ENCODE measurements at regions not wholly inside any gene's neighbourhood (a gene's known extent, or its start where the extent isn't known, plus 50 kb on each side); places are given as distances from the start of the nearest gene placed in this dataset.

DNA sequence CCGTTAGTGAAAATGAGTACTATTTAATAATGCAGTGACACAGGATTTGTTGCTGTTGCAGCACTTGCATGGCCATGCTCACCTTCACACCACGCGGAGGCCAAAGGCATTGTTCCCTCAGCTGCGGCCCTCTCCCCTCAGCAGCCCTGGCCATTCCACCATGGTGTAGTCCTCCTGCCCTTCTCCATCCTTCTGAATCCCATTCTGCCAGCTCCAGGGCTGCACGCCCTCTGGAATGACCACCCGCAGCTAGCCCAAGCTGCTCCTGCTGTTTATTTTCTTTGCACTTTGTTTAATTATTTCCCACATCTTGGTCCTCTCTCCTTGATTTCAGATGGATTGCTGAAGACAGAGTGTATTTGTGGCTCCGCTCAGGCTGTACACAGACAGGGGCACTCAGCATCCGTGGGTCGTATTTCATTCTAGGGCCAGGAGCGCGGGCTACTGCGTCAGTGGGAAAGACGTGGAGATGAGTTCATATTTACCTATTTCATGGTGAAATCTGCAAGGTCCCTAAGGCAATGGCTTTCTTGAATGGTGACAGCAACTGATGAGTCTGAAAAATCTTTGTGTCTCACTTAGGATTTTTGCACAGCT is 81.4 kb upstream of the DUSP22 start:
- no peak for DNase-seq

DNA sequence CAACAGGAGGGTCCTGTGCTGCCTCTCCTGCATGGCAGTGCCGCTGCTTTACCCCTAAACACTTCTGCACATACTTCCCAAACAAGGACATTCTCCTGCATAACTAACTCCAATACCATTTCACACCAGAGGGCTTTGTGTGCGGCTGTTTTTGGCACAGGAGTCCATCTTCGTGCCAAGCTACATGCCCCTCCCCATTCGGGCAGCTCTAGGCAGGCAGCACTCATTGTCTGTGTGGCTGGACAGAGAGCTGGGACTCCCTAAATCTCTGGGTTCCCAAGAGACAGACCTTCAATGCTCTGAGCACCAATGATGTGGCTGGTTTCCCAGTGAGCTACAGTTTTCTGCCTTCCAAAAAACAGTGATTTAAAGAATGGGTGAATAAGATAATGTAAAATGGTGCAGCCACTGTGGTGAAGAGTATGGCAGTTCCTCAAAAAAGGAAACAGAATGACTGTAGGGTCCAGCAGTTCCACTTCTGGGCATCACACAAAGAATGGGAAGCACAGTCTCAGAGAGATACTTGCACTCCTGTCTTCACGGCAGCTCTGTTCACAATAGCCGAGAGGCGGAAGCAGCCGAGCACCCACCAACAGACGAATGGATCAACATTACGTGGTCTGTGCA is 80.3 kb upstream of the DUSP22 start:
- no peak for DNase-seq

DNA sequence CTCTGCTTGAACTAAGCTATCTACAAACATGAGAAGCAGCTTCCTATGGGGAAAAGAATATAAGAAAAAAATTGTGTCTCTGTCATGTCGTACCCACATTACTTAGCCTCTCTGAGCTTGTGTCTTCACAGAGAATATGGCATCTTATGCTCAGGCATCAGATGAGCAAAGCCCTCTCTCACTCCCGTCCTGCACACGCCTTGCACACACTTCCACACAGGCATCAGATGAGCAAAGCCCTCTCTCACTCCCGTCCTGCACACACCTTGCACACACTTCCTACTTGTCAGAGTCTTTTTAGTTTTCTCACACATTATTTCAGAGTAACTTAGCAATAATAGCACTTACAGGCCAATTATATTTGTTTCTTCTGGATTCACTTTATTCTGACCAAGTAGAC is 79.0 kb upstream of the DUSP22 start:
- no peak for DNase-seq

DNA sequence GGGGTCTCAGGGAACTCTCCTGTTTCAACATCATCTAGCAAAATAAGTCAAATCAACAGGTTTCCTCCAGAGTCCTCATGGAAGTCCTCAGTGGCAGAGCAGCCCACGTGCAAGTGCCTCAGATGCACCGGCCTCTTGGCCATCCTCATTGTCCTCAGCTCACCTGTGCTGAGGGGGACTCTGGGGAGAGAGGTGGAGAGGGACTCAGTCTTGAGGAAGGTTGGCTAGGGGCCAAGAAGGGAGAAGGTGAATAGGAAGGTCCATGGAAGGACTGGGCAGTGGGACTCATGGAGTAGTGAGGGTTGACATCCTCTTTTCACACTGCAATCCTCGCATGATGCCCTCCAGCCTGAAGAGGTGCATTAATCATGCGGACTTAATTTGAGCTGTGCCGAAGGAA is 77.9 kb upstream of the DUSP22 start:
- DNase-seq, result no peak

DNA sequence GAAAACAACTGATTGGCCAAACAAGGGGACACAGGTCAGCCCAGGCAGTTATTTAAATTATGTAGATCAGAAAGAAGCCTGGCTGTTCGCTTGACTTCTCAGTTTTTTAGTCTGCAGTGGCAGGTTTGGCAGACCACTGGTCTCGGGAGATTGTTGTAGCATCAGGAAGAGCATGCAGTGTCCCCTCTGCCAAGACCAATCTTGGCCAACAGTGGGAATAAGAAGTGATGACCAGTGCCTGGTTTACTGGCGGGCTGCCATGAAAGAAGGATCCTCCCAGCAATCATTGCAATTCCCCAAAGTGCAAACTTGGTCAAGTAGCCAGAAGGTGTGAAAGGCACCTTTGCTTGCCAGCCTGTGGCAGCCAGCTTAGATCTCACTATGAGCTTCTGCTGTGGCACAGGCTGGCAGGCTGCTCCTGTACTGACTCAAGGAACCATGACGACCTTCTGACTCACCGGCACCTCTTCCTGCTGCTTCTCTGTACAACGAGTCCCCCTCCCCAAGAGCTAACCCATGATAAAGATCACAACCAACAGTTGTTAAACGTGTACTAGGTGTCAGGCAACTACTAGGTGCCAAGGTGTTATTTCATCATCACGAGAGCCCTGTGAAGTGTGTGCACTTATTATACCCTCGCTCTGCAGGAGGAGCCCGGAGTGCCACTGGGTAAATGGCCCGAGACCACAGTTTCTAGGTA is 76.8 kb upstream of the DUSP22 start:
- no peak for DNase-seq

DNA sequence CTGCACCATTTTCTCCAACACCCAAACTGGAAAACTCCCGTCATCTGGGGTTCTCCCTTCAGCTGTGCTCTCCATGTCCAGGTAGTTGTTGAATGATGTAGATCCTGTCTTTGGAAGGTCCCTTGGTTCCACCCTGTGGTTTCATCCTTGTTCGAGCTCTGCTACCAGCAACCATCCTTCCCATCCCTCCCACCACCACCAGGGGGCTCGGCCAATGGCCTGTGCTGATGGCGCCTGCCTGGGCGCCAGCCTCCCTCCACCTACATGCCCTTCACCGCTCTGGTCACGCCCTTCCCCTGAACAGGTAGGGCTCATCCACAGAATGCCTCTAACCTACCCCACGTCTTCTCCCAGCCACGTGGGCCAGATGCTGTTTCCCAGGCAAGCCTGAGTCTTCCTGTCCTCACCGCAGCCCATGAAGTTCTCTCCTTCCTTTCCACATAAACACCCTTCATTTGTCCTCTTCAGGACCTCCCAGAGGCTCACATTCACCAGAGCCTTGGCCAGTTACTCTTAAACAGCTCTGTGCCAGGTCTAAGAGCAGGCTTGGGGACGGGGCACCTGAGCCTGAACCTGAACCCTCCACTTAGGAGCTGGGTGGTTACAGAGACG is 75.1 kb upstream of the DUSP22 start:
- DNase-seq, result no peak

DNA sequence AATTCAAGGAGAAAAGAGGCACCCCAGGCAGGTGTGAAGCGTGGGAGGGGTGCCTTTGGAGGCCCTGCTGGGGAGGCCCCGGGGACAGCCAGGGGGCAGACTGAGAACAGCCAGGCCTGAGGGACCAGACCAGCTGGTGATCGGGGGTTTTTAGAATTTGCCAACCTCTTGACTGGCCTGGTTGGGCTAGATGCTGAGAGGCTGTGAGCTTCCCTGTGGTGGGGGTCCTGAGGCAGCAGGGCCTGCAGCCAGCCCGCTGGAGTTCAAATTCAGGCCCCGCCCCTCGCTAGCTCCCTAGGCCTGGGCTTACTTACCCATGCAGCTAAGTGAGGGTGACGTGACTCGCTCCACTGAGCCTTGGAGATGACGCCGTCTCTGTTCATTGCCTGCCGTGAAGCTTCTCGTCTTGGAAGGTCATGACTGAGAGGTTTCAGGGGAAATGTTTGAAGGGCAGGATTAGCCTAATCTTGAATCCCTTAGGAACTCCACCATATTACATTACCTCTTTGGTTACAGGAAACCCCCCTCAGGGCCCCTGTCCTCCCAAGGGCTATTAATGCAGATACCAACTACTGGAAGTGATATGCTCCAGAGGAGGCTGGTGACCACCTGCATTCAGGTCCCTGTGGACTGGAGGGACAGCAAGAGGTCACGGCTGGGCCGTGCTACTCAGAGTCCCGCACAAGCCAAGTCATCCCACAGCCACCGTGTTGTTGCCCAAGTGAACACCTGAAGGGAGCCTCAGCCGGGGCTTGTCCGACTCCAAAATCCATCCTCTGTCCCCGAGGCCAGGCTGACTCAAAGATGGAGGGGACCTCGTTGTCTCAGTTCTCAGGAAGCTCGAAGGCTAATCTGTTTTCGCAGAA is 73.9 kb upstream of the DUSP22 start:
- DNase-seq, result no peak

DNA sequence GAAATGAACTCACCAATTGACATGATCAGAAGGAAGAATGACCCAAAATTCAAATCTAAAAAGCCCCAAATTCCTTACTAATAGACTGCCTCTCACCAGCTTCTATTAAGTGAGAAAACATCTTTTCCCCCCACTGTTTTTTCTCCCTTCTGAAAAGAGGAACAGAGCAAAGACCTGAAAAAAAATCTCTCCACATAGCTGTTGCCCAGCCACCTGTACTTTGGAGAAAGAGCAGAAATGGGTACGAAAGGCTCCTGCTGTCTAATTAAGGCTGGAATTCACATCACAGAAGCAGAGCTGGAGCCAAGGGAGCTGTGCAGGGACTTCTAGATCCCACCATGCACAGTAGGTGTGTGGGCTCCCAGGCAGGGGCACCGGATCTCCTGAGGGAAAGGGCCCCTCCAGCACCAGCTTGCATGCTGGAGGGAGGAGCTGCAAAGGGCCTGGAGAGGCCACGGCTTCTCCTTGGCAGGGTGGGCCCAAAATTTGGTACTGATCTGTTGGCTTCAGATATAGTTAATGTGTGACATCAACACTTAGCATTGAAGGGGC is 73.2 kb upstream of the DUSP22 start:
- no peak for DNase-seq

DNA sequence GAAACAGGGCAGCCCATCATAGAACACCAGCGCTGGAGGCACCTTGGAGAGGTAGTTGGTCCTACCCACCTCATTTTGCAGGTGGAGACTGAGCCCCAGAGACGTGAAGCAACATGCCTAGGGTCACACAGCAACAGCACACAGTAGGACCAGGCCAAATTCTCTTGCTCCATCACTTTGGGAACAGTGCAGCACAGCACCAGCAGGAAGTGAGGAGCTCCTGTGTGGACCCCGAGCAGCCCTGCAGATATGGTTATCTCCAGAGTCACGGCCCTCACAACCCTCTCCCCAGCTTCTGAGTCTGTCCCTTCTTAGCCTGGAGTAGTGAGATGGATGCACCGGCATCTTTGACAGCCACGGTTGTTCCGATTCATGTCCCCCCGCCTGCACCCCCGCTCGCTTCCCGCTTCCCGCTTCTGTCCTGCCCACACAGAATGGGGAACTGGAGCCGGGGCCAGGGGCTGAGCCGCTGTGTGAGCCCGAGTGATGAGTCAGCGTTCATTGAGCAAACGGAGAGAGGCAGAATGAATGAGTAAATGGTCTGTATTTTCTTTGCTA is 72.6 kb upstream of the DUSP22 start:
- no peak for DNase-seq

DNA sequence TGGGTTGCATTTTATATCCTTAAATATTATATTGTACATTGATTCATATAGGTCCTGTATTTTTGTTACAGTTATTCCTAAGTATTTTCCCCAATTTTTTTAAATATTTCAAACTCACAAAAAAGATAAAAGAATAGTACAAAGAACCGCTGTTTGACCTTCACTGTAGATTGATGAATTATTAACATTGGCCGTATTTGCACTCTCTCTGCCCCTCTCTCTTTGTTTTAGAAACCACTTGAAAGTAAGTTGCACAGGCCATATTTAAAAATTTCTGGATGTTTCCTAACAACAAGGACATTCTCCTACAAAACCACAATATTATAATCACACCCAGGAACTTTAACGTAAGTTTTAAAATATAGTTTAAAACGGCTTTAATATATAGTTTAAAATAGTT is 72.0 kb upstream of the DUSP22 start:
- DNase-seq, result no peak

DNA sequence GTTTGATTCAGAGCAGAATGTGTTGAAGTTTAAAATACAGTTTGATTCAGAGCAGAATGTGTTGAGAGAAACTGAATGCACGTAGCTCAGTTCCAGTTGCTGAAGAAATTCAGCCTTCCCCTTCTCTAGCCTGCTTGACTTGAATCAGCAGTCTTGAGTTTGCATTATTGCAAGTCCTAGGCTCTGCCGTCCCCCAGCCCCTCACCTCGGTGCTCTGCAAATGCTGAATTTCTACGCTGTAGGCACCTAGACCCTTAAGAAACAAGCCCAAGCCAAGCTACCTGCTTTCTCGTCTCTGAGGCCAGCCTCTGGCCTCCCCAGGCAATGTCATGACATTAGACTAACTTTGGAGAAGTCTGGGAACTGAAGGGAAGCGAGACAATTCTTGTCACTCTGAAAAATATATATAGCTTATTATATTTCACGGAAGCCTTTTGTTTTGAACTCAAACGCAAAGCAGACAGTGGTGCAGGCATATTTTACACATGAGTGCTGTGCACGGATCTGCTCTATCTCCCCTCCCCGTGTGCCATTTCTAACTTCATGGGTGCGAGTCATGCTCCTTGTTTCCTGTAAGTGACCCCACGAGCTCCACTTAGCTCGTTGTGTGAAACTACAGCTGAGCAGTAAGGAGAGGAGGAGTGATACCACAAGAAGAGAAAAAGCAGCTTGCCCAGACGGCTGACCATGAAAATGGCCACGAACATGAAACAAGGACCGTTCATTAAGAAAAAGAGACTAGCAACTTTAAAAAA is 71.4 kb upstream of the DUSP22 start:
- no peak for DNase-seq

DNA sequence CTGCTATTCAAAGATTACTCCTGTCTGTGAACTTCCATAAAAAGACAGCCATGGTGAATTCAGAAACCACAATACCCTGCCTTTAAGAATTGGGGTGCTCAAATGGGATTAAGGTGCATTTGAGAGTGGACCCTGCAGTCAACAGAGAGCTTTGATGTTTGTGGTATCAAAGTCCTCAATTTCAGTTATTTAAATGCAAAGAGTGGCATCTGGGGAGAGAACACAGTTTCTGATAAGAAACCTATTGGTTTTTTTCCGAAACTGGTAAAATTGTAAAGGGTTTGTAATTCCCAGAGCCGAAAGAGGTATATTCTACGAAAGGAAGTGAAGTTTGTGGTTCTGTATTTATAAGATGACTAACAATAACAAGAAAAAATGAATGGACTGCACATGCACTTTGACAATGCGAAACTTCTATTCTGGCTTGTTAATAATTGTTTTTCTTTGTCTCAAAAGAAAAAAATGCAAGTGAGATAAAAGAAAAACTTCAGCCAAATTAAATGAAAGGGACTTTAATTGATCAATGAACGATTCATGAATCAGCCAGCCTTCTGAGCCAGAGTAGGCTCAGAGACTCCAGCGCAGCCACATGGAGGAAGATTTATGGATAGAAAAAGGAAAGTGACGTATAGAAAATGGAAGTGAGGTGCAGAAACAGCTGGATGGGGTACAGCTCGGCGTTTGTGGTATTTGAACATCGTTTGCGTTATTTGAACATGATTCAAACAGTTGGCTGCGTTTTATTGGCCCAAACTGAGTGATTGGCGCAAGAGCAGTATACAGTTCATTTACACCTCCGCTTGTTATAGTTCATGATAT is 70.5 kb upstream of the DUSP22 start:
- no peak for DNase-seq

DNA sequence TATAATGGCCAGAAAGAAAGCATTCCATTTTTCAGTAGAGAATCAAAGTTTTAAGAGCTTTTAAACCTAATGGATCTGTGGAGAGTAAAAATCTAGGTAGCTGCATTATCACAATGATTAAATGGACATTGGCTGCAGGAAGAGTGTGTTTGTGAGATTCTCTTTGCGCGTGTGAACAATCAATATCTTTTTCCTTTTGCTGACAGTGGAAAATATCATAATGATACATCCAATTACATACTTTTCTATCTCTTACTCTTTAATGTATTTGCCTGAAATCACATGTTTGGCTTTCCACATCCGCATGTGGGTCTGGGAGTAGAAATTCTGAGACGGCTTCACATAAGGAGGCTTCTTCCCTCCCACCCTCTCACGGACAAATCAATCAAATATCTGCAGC is 69.8 kb upstream of the DUSP22 start:
- DNase-seq, result no peak

DNA sequence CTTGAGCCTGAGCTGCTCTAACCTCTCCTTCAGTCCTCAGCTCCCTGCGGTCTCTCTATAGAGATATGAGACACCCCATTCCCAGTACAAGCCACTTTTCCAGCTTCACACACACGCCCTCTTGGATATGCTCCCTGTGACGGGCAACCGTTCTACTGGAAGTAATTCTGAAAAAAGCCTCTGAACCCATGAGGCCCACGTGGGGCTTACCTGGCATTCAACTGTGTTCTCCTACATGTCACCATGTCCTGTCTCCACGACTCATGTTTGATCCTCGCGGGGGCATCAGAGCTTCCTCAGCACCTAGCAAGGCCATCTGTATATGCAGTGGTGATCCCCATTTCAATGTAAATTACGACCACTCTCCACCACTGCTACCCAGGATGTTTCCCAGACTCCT is 69.2 kb upstream of the DUSP22 start:
- no peak for DNase-seq

DNA sequence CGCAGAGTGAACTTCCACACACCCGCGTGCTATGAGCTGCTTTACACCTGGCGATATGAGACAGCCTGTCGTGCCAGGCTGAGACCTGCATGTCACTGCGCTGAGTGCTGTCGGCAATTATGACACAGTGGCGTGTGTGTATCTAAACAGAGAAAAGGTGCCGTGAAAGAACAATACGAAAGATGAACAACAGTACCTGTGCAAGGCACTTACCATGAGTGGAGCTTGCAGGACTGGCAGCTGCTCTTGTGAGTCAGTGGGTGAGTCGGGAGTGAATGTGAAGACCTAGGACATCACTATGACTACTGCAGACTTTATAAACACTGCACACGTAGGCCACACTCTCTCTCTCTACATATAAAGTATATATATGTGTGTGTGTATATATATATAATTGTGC is 68.5 kb upstream of the DUSP22 start:
- no peak for DNase-seq

DNA sequence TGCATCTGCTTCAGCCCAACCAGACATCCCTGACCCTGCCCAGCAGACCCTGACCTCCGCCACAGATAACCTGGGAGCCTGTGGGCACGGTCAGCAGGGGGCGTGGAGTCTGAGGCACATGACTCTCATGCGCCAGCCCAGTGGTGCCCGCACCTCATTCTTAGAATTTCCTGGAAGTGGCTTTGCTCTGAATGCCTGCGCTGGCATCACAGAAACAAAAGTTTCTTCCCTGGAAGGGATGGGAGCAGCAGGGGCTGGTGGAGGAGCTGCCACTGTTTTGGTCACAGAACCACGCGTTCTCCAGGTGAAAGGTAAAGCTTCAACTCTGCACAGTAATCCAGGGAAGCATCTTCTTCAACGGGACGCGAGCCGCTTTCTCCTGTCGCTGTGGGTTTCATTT is 67.9 kb upstream of the DUSP22 start:
- no peak for DNase-seq

DNA sequence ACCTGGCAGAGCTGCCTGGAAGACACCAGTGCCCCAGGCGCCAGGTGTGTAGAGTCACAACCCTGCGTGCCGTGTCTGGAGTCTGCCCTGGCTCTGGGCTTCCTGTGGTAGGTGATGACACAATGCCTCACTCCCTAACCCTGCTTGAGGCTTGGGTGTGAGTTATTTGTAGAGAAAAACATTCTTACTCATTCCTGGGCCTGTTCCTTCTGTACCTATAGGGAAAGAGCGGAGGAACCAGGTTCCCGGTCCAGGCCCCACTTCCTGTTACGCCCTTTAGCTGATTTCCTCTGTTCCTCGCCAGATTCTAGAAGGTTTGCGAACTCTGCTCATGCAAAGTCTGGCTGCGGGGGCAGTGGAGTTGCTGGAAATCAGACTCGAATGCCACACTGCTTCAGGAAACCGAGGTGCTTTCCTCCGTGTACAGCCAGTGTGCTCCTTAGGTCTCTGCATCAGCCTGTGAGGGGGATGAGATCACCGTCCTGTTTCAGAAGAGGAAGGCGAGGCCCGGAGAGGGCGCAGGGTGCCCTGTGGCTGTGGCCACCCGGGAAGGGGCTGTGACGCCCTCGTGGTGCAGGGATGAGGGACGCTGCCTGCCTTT is 67.1 kb upstream of the DUSP22 start:
- DNase-seq, result no peak

DNA sequence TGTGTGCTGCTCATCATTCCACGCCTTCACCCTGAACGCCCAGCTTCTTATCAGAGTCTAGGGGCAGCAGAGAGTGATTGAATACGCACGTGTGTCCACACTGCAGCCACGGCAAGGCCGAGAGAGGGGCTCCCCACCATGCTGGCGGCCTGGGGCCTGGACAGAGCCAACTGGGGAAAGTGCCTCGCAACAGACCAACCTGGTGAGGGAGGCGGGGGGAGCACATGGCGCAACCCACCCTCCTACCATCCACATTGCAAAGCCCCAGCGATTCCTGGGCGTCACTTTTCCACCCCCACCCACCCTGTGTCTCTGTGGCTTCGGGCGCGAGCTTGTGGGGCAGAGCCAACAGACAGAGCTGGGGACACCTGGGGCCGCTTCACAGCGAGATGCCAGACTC is 66.4 kb upstream of the DUSP22 start:
- no peak for DNase-seq

DNA sequence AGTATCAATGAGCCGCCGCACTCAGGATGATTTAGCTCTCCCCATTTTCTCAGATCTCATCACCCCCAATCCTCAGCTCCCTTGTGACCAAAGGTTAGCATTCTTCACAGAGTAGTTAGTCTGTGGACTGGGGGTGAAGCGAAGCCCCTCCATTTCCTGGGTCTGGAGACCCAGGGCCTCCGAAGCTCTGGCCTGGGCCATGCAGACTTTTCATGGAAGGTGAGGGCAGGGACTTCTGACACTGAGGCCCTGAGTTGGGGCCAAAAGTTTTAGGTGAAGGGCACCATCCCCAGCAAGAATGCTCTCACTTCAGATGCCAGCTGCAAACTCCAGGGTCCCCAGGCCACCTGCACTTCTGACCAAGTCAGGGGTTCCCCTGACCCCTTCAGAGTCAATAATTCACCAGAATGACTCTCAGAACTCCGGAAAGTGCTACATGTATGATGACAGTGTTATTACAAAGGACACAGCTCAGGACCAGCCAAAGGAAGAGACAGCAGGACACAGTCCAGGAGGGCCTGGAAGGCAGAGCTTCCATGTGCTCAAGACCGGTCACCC is 65.7 kb upstream of the DUSP22 start:
- no peak for DNase-seq

All from DMS153 (cell line).